K562 (cell line): ENCODE measurements at regions not wholly inside any gene's neighbourhood (a gene's known extent, or its start where the extent isn't known, plus 50 kb on each side); places are given as distances from the start of the nearest gene placed in this dataset.

Experiments
- ATAC-seq: fragments of 200-7000 bp; cut with Tn5 transposase; 3 replicates; pipeline ENCODE4 v1.9.1; 2020; ENCODE audit warnings: moderate library complexity
- BruUV-seq: library from RNA; stranded (reverse); fragments of 400-500 nt; replicated peaks from 2 replicates; lab custom pipeline; 2021; lab: Mats Ljungman, UMichigan
- CTCF ChIA-PET: fragments of 300-600 bp; formaldehyde crosslinking; extraction: SDS; loops from one replicate; lab custom pipeline; 2021; ENCODE audit warnings: low intra/inter-chr PET ratio; lab: Yijun Ruan, JAX
- POLR2A ChIA-PET: fragments of 300-600, 350-650 bp; sonication (Branson Sonifier 250); formaldehyde crosslinking; extraction: SDS; loops from one replicate; lab custom pipeline; 2021; ENCODE audit warnings: antibody characterized with exemption, inconsistent platforms; lab: Yijun Ruan, JAX
- DNase-seq, 4 experiments: peaks; one replicate each; pipeline versions ENCODE4 v3.0.0 to v3.0.0-alpha.2; 2011 to 2018; ENCODE audit warnings: low spot score in 3 of 4, mixed read lengths in 3 of 4; ENCODE audit errors: extremely low read depth in 1 of 4
- FAIRE-seq: peaks from 2 replicates; lab custom pipeline; 2011; peaks lifted over from hg19 to GRCh38; lab: Jason Lieb, UNC
- H2AFZ ChIP-seq: 2 replicates; pipeline ENCODE4 v1.6.0; 2011; ENCODE audit warnings: low read depth, low read length, control low read depth, inconsistent platforms
- H3K27ac ChIP-seq: fragments of 200-600 bp; 3 replicates; pipeline ENCODE4 v1.8.0; 2011; ENCODE audit warnings: low read depth, mild to moderate bottlenecking, control low read depth, inconsistent platforms, low read length, moderate library complexity, mixed read lengths; ENCODE audit errors: extremely low read depth
- H3K27me3 ChIP-seq, 2 experiments: fragments of 300-600 bp in 1 of 2; 2 replicates in 1 of 2; 3 replicates in 1 of 2; pipeline versions ENCODE4 v1.6.0 to v1.8.0; 2011; ENCODE audit warnings: inconsistent platforms in 2 of 2, low read length in 2 of 2, mild to moderate bottlenecking in 1 of 2, mixed read lengths in 1 of 2, moderate library complexity in 1 of 2; ENCODE audit not compliant: control insufficient read depth in 2 of 2, insufficient read depth in 2 of 2
- H3K36me3 ChIP-seq: fragments of 300-600 bp; 3 replicates; pipeline ENCODE4 v1.8.0; 2011; ENCODE audit warnings: mild to moderate bottlenecking, low read length, inconsistent platforms; ENCODE audit not compliant: control insufficient read depth, insufficient read depth
- H3K4me1 ChIP-seq, 2 experiments: fragments of 200-600 bp in 1 of 2; replicated peaks in 1 of 2; 2 replicates in 1 of 2; 3 replicates in 1 of 2; pipeline versions ENCODE4 v1.5.1 to v1.8.0; 2011; ENCODE audit warnings: inconsistent platforms in 2 of 2, low read length in 2 of 2, mild to moderate bottlenecking in 1 of 2, mixed read lengths in 1 of 2, moderate library complexity in 1 of 2; ENCODE audit not compliant: control insufficient read depth in 2 of 2, insufficient read depth in 2 of 2
- H3K4me2 ChIP-seq: 2 replicates; pipeline ENCODE4 v1.6.1; 2011; ENCODE audit warnings: low read length, control low read depth, inconsistent platforms, mixed read lengths; ENCODE audit not compliant: insufficient read depth
- H3K4me3 ChIP-seq: fragments of 200-600 bp; sonication (generic), shearing (Covaris generic); 2 replicates; pipeline ENCODE4 v1.5.1; 2016; ENCODE audit warnings: control low read depth, inconsistent platforms
- H3K79me2 ChIP-seq: fragments of 200-600 bp; 3 replicates; pipeline ENCODE4 v1.8.0; 2011; ENCODE audit warnings: low read length, inconsistent platforms; ENCODE audit not compliant: control insufficient read depth, insufficient read depth
- H3K9ac ChIP-seq, 2 experiments: 2 replicates each; pipeline versions ENCODE4 v1.6.0 to v1.6.1; 2011; ENCODE audit warnings: low read depth in 2 of 2, low read length in 2 of 2, control low read depth in 1 of 2, inconsistent platforms in 1 of 2, mild to moderate bottlenecking in 1 of 2, mixed read lengths in 1 of 2; ENCODE audit not compliant: insufficient read depth in 1 of 2
- H3K9me1 ChIP-seq: one replicate; pipeline ENCODE4 v1.6.0; 2011; ENCODE audit warnings: inconsistent platforms, mild to moderate bottlenecking, low read length, moderate library complexity; ENCODE audit not compliant: control insufficient read depth, insufficient read depth
- H3K9me3 ChIP-seq: replicated peaks from 2 replicates; pipeline ENCODE4 v1.5.1; 2011; ENCODE audit warnings: low read depth, low read length, inconsistent platforms; ENCODE audit not compliant: control insufficient read depth, insufficient read depth
- H4K20me1 ChIP-seq: replicated peaks from 2 replicates; pipeline ENCODE4 v1.6.1; 2011; ENCODE audit warnings: low read length, inconsistent platforms, mixed read lengths; ENCODE audit not compliant: control insufficient read depth, insufficient read depth
- ASH1L ChIP-seq: fragments of 450-650 bp; IDR thresholded peaks from 2 replicates; pipeline ENCODE4 v1.6.1; 2018; ENCODE audit warnings: borderline replicate concordance, mild to moderate bottlenecking, low read depth; ENCODE audit not compliant: partially characterized antibody
- BACH1 ChIP-seq: fragments of 200-800 bp; sonication (Bioruptor generic); IDR thresholded peaks from 2 replicates; pipeline ENCODE4 v1.6.1; 2016; ENCODE audit warnings: missing genetic modification characterization, missing compliant biosample characterization
- DMBX1 ChIP-seq: fragments of 250-450 bp; sonication (Bioruptor Pico); IDR thresholded peaks from 2 replicates; pipeline ENCODE4 v1.8.0; 2022; ENCODE audit warnings: inconsistent platforms, mild to moderate bottlenecking, moderate library complexity, borderline replicate concordance
- ESRRB ChIP-seq: fragments of 250-450 bp; sonication (Bioruptor Pico); IDR thresholded peaks from 2 replicates; pipeline ENCODE4 v1.5.0; 2020; ENCODE audit warnings: mild to moderate bottlenecking, moderate library complexity, borderline replicate concordance
- FOXA3 ChIP-seq, 2 experiments: fragments of 450-650 bp in 1 of 2; sonication (generic) in 1 of 2; formaldehyde crosslinking; IDR thresholded peaks in 1 of 2; conservative IDR thresholded peaks in 1 of 2; 2 replicates each; pipeline versions ENCODE4 v1.4.0 to v1.8.0; 2020 to 2022; ENCODE audit warnings: mild to moderate bottlenecking in 2 of 2, missing genetic modification reagents in 1 of 2
- MCM3 ChIP-seq: fragments of 450-650 bp; IDR thresholded peaks from 2 replicates; pipeline ENCODE4 v1.6.1; 2016
- NFYB ChIP-seq: IDR thresholded peaks from 2 replicates; pipeline ENCODE4 v1.6.1; 2011; ENCODE audit warnings: mild to moderate bottlenecking, moderate library complexity; ENCODE audit not compliant: insufficient read length; ENCODE audit errors: extremely low read depth
- PRPF4 ChIP-seq: fragments of 200-400 bp; formaldehyde crosslinking; IDR thresholded peaks from one replicate; pipeline ENCODE4 v1.6.1; 2017; ENCODE audit warnings: low read length, low read depth, mild to moderate bottlenecking; ENCODE audit not compliant: insufficient read depth, poor library complexity, severe bottlenecking
- SNIP1 ChIP-seq: fragments of 450-650 bp; IDR thresholded peaks from 2 replicates; pipeline ENCODE4 v1.7.1; 2017; ENCODE audit warnings: low read depth, mild to moderate bottlenecking
- SRSF3 ChIP-seq: fragments of 200-400 bp; formaldehyde crosslinking; IDR thresholded peaks from 2 replicates; pipeline ENCODE4 v1.6.1; 2016; ENCODE audit warnings: mild to moderate bottlenecking, low read length, moderate library complexity; ENCODE audit not compliant: insufficient read depth
- STAG1 ChIP-seq: sonication (generic); formaldehyde crosslinking; IDR thresholded peaks from 2 replicates; pipeline ENCODE4 v1.5.0; 2020; ENCODE audit warnings: missing genetic modification reagents, borderline replicate concordance
- TCF7L2 ChIP-seq: fragments of 150-350 bp; IDR thresholded peaks from 2 replicates; pipeline ENCODE4 v1.6.1; 2016; ENCODE audit warnings: low read depth, mild to moderate bottlenecking, low read length, moderate library complexity
- ZKSCAN8 ChIP-seq: fragments of 200-800 bp; sonication (Bioruptor generic); IDR thresholded peaks from 2 replicates; pipeline ENCODE4 v1.6.1; 2016; ENCODE audit warnings: missing genetic modification characterization, missing compliant biosample characterization
- ZNF24 ChIP-seq: fragments of 450-650 bp; IDR thresholded peaks from 2 replicates; pipeline ENCODE4 v1.6.1; 2016
- ZNF444 ChIP-seq: fragments of 250-450 bp; sonication (Bioruptor Pico); IDR thresholded peaks from 2 replicates; pipeline ENCODE4 v1.4.0; 2020; ENCODE audit warnings: mild to moderate bottlenecking, moderate library complexity
- ZNF75A ChIP-seq: fragments of 450-650 bp; formaldehyde crosslinking; IDR thresholded peaks from 2 replicates; pipeline ENCODE4 v1.4.0; 2020; ENCODE audit warnings: mild to moderate bottlenecking
- ZNF778 ChIP-seq: fragments of 450-650 bp; formaldehyde crosslinking; IDR thresholded peaks from 2 replicates; pipeline ENCODE4 v1.4.0; 2020; ENCODE audit warnings: mild to moderate bottlenecking, moderate library complexity
- WGBS: fragments of 100-300 bp; shearing (Covaris generic); methylation state at CpG from one replicate; pipeline ENCODE4 v1.1.6; 2016; ENCODE audit warnings: low coverage, mixed read lengths; ENCODE audit not compliant: insufficient coverage; ENCODE audit errors: missing lambda C conversion rate; 5-methylcytosine and 5-hydroxymethylcytosine counted together
- in situ Hi-C: fragments of 300-500 bp; cut with MboI; formaldehyde crosslinking; loops from 4 replicates; pipeline ENCODE4 v1.15.0; 2018; ENCODE audit warnings: inconsistent platforms, mixed read lengths
- intact Hi-C: fragments of 100-400 bp; cut with micrococcal nuclease; formaldehyde crosslinking; loops from 2 replicates; pipeline ENCODE4 v1.14.2; 2022

DNA sequence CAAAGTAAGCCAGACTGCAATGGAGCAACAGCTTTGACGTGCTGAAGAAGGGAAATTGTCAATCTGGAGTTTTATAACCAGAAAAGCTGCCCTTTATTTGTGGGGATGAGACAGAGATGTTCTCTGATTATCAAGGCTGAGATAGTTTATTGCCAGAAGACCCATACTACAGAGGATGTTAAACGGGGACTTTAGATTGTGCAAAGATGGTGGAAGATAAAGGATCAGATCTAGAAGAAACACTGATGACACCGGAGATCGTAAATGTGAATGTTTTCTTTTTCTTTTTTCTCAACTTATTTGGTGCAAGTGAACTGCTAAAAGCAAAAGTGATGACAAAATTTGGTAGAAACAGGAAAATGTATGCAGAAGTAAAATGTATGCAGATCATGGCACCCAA lies 178.3 kb upstream of the PLEKHG7 start:
- no peak overlapping the region for H3K27ac ChIP-seq
- H3K9ac ChIP-seq = no peak overlapping the region
- no peak overlapping the region for H2AFZ ChIP-seq
- in situ Hi-C loops (no loop called here), intact Hi-C loops (no loop called here)
- no peaks in the 10 kb centered on the region for H3K79me2 ChIP-seq
- H3K4me1 ChIP-seq = no peaks in the 10 kb centered on the region
- POLR2A ChIA-PET = no interaction called here
- no peaks in the 10 kb centered on the region for H3K27me3 ChIP-seq
- no peak overlapping the region for H3K4me3 ChIP-seq
- no TSS peak for BruUV-seq
- no peaks in the 10 kb centered on the region for H3K9me3 ChIP-seq
- H3K36me3 ChIP-seq = no peaks in the 10 kb centered on the region
- ATAC-seq (no peak), FAIRE-seq (no peak), DNase-seq (no peak)
- H3K4me2 ChIP-seq = no peak overlapping the region
- H4K20me1 ChIP-seq = no peaks in the 10 kb centered on the region
- CTCF ChIA-PET = no interaction called here
- no peaks in the 10 kb centered on the region for H3K9me1 ChIP-seq
- 16% methylated on average over 4 of the region's 4 CpGs for WGBS
- TF ChIP-seq MCM3 = no peak
- TF ChIP-seq PRPF4 = no peak
- TF ChIP-seq FOXA3 (CRISPR knock-in tag; conservative IDR thresholded peaks at IDR 0.05 in 1 of 2, IDR thresholded peaks at IDR 0.05 in 1 of 2) = no peak
- TF ChIP-seq ZNF778 = no peak

DNA sequence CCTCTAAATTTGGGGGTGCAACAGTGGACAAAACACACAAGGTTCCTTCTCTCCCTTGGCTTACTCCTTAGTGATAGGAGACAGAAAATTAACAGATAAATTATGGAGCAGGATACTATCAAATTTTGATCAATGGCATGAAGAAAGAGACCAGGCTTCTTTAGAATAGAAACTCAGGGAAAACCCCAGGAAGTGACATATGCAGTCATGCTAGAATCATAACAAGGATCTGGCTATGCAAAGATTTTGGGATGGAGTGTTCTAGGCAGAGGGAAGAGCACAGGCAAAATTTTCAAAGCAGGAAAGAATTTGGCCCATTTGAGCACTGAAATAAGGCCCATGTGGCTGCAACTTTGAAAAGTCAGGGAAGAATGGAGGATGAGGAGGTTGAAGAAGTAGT lies 182.3 kb upstream of the PLEKHG7 start:
- BruUV-seq = no TSS peak
- Histone ChIP-seq H2AFZ (no peak overlapping the region), H3K36me3 (no peaks in the 10 kb centered on the region), H3K9me3 (no peaks in the 10 kb centered on the region), H3K79me2 (no peaks in the 10 kb centered on the region), H3K27ac (no peak overlapping the region), H3K9me1 (no peaks in the 10 kb centered on the region), H3K4me1 (no peaks in the 10 kb centered on the region), H3K4me3 (no peak overlapping the region), H3K27me3 (no peaks in the 10 kb centered on the region), H4K20me1 (no peaks in the 10 kb centered on the region), H3K9ac (no peak overlapping the region), H3K4me2 (no peak overlapping the region)
- ATAC-seq = no peak
- no peak for FAIRE-seq
- POLR2A ChIA-PET = no interaction called here
- intact Hi-C loops = no loop called here
- CTCF ChIA-PET = no interaction called here
- in situ Hi-C loops = no loop called here
- DNase-seq = no peak
- TF ChIP-seq BACH1 (tag) (no peak), DMBX1 (no peak), SRSF3 (no peak), ZKSCAN8 (CRISPR knock-in tag) (no peak), ZNF444 (CRISPR knock-in tag) (no peak), ZNF24 (no peak), ZNF75A (CRISPR knock-in tag) (no peak), STAG1 (CRISPR knock-in tag) (no peak), ASH1L (no peak), SNIP1 (no peak), ESRRB (CRISPR knock-in tag) (no peak), NFYB (no peak), TCF7L2 (no peak)
